ENCODE measurements at regions not wholly inside any gene's neighbourhood (a gene's known extent, or its start where the extent isn't known, plus 50 kb on each side); places are given as distances from the start of the nearest gene placed in this dataset.

- no peak for DNase-seq (ENCODE audit: low spot score)
These were observed 222.9 kb downstream of the RFC3 start for GRCh38 chr13:34040863-34041262.

GRCh38 chr13:34044041-34044440 lies 226.1 kb downstream of the RFC3 start:
- DNase-seq (ENCODE audit: low spot score), result no peak

GRCh38 chr13:34044660-34045080 lies 226.7 kb downstream of the RFC3 start:
- no peak for DNase-seq (ENCODE audit: low spot score)

- no peak for DNase-seq (ENCODE audit: low spot score)
These were observed 228.5 kb downstream of the RFC3 start for GRCh38 chr13:34046457-34046856.

GRCh38 chr13:34048652-34049051 lies 230.7 kb downstream of the RFC3 start:
- no peak for DNase-seq (ENCODE audit: low spot score)

- DNase-seq (ENCODE audit: low spot score), result no peak
These were observed 238.8 kb downstream of the RFC3 start for GRCh38 chr13:34056733-34057258.

GRCh38 chr13:34064456-34065205 lies 246.7 kb downstream of the RFC3 start:
- no peak for DNase-seq (ENCODE audit: low spot score)

GRCh38 chr13:34065928-34066327 lies 248.0 kb downstream of the RFC3 start:
- DNase-seq (ENCODE audit: low spot score), result no peak

- DNase-seq (ENCODE audit: low spot score), result no peak
These were observed 248.4 kb downstream of the RFC3 start for GRCh38 chr13:34066344-34066743.

- DNase-seq (ENCODE audit: low spot score), result no peak
These were observed 252.1 kb downstream of the RFC3 start for GRCh38 chr13:34070006-34070405.

GRCh38 chr13:34070544-34071303 lies 252.8 kb downstream of the RFC3 start:
- no peak for DNase-seq (ENCODE audit: low spot score)

- no peak for DNase-seq (ENCODE audit: low spot score)
These were observed 258.4 kb downstream of the RFC3 start for GRCh38 chr13:34076319-34076718.

GRCh38 chr13:34076943-34077703 lies 259.2 kb downstream of the RFC3 start:
- DNase-seq (ENCODE audit: low spot score), result no peak

- no peak for DNase-seq (ENCODE audit: low spot score)
These were observed 260.5 kb downstream of the RFC3 start for GRCh38 chr13:34078334-34078999.

GRCh38 chr13:34085204-34085603 lies 267.3 kb downstream of the RFC3 start:
- DNase-seq (ENCODE audit: low spot score), result no peak

- DNase-seq (ENCODE audit: low spot score), result no peak
These were observed 268.3 kb downstream of the RFC3 start for GRCh38 chr13:34086281-34086680.

GRCh38 chr13:34087791-34088190 lies 269.8 kb downstream of the RFC3 start:
- no peak for DNase-seq (ENCODE audit: low spot score)

GRCh38 chr13:34103854-34104253 lies 285.9 kb downstream of the RFC3 start:
- DNase-seq (ENCODE audit: low spot score), result no peak

- DNase-seq (ENCODE audit: low spot score), result no peak
These were observed 286.9 kb downstream of the RFC3 start for GRCh38 chr13:34104853-34105252.

- DNase-seq (ENCODE audit: low spot score), result no peak
These were observed 289.9 kb downstream of the RFC3 start for GRCh38 chr13:34107806-34108205.

GRCh38 chr13:34108410-34108809 lies 290.5 kb downstream of the RFC3 start:
- DNase-seq (ENCODE audit: low spot score), result no peak

GRCh38 chr13:34114581-34114980 lies 296.6 kb downstream of the RFC3 start:
- DNase-seq (ENCODE audit: low spot score), result no peak

All from globus pallidus (tissue), 1 donor.